Astrocyte of the cerebellum (primary cell): ENCODE measurements at regions not wholly inside any gene's neighbourhood (a gene's known extent, or its start where the extent isn't known, plus 50 kb on each side); places are given as distances from the start of the nearest gene placed in this dataset.
"Not testable (repeated sequence)": the region's sequence is repeated elsewhere in the genome, so short reads cannot be mapped to it uniquely, and the experiment has no call there.

Source experiments
- DNase-seq: peaks from one replicate; pipeline ENCODE4 v3.0.0-alpha.2; 2011; ENCODE audit warnings: low read depth
- H3K4me3 ChIP-seq: 2 replicates; pipeline ENCODE4 v1.5.1; 2011; ENCODE audit warnings: mild to moderate bottlenecking, low read depth, low read length, moderate library complexity
- in situ Hi-C: cut with HindIII; loops from 2 replicates; pipeline ENCODE4 v1.10.0; 2017; ENCODE audit warnings: low sequenced_read_pairs
- TF ChIP-seq, protein P1 (sequence below): IDR thresholded peaks from 2 replicates; pipeline ENCODE4 v1.5.1; 2012; ENCODE audit warnings: low read length, low read depth, moderate library complexity, mild to moderate bottlenecking; ENCODE audit errors: missing control alignments

GRCh38 chr5:16383544-16384052 is 82.0 kb downstream of the ZNF622 start:
- DNase-seq, result no peak

DNA sequence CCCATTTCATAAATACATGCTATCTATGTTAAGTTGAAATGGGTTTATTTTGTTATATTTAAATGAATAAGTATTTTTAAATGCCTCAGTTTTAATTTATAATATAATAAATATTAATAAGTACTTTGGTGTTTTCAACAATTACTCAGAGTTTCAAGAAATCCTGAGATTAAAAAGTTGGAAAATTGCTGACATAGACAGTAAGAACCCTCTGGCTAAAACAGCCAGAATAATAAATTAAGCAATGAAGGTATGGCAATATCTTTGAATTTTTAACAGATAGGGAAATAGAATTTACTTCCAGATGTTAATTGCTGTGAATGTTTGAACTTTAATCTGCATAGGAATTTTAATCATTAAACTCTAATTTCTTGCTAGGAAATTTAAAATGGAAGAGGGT is 83.6 kb downstream of the ZNF622 start:
- no peak for DNase-seq
- TF ChIP-seq, protein P1, sequence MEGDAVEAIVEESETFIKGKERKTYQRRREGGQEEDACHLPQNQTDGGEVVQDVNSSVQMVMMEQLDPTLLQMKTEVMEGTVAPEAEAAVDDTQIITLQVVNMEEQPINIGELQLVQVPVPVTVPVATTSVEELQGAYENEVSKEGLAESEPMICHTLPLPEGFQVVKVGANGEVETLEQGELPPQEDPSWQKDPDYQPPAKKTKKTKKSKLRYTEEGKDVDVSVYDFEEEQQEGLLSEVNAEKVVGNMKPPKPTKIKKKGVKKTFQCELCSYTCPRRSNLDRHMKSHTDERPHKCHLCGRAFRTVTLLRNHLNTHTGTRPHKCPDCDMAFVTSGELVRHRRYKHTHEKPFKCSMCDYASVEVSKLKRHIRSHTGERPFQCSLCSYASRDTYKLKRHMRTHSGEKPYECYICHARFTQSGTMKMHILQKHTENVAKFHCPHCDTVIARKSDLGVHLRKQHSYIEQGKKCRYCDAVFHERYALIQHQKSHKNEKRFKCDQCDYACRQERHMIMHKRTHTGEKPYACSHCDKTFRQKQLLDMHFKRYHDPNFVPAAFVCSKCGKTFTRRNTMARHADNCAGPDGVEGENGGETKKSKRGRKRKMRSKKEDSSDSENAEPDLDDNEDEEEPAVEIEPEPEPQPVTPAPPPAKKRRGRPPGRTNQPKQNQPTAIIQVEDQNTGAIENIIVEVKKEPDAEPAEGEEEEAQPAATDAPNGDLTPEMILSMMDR, result no peak
- in situ Hi-C loops, result no loop called here
- no peak overlapping the region for H3K4me3 ChIP-seq

More at GRCh38 chr5:16383544-16384052, 82.0 kb downstream of the ZNF622 start:
- TF ChIP-seq, protein P1, result no peak
- no peak overlapping the region for H3K4me3 ChIP-seq
- in situ Hi-C loops, result no loop called here

DNA sequence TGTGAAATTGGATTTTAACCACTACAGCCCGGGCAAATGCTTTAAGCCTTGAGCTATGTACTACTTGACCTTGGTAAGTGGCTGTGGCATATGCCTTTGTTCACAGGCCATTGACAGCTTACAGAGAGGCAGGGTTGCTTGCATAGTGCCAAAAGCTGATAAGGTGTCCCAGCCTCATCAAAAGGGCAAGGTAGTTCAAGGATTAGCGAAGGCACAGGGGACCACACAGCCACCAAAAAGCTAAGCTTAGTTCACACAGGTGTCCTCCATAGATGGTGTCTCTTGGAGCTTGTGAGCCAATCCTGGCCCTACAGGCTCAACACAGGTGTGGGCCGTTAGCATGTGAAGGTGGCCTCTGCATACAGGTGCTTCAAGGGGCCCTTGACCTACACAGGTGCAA is 86.8 kb downstream of the ZNF622 start:
- in situ Hi-C loops, result no loop called here
- TF ChIP-seq, protein P1, result no peak
- DNase-seq, result no peak
- H3K4me3 ChIP-seq, result no peak overlapping the region

- in situ Hi-C loops, result no loop called here
- no peak overlapping the region for H3K4me3 ChIP-seq
- DNase-seq, result no peak
- TF ChIP-seq, protein P1, result no peak
Observed at GRCh38 chr5:16372493-16372892, 93.1 kb downstream of the ZNF622 start.

- DNase-seq, result no peak
- TF ChIP-seq, protein P1, result no peak
- in situ Hi-C loops, result no loop called here
- no peak overlapping the region for H3K4me3 ChIP-seq
Observed at GRCh38 chr5:16366491-16366890, 99.1 kb downstream of the ZNF622 start.

DNA sequence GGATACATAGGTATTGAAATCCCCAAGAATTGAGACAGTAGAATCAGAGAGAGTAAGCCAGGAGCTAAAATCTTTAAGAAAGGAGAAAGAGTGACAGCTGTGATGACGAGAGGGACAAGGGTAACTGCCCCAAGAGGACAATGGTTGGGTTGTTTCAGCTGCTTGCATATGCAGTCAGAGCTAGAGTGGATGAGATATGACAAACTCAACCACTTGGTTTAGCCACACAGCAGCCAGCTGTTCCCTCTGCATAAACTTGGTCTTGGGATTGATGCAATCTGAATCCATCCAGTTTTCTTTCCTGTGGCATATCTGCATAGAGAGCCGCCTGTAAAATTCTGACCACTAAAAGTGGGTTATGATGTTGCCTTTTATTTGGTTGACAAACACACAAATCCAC is 100.7 kb downstream of the ZNF622 start:
- in situ Hi-C loops, result no loop called here
- TF ChIP-seq, protein P1, result no peak
- DNase-seq, result no peak
- no peak overlapping the region for H3K4me3 ChIP-seq

- DNase-seq, H3K4me3 ChIP-seq, in situ Hi-C loops: not testable (repeated sequence)
Observed at GRCh38 chr5:16353439-16353838, 112.2 kb downstream of the ZNF622 start.
